Epithelial cell of proximal tubule (primary cell): ENCODE measurements at regions not wholly inside any gene's neighbourhood (a gene's known extent, or its start where the extent isn't known, plus 50 kb on each side); places are given as distances from the start of the nearest gene placed in this dataset.

Experiments used
- DNase-seq: peaks from one replicate; pipeline ENCODE4 v3.0.0-alpha.2; 2011; ENCODE audit warnings: low read depth
- H3K4me3 ChIP-seq: 2 replicates; pipeline ENCODE4 v1.5.1; 2011; ENCODE audit warnings: low read depth, mild to moderate bottlenecking, low read length
- CTCF ChIP-seq: conservative IDR thresholded peaks from 2 replicates; pipeline ENCODE4 v1.5.1; 2012; ENCODE audit warnings: low read depth, mild to moderate bottlenecking, low read length

- no peak for DNase-seq
- H3K4me3 ChIP-seq = no peak overlapping the region
- TF ChIP-seq CTCF = no peak
Measured at GRCh38 chr6:45830441-45831139, 185.1 kb downstream of the CLIC5 start.

GRCh38 chr6:45829873-45830272, 185.8 kb downstream of the CLIC5 start:
- no peak overlapping the region for H3K4me3 ChIP-seq
- DNase-seq = no peak
- TF ChIP-seq CTCF = no peak

GRCh38 chr6:45827952-45828530, 187.6 kb downstream of the CLIC5 start:
- TF ChIP-seq CTCF = no peak
- DNase-seq = no peak
- no peak overlapping the region for H3K4me3 ChIP-seq

GRCh38 chr6:45822873-45823272, 192.8 kb downstream of the CLIC5 start:
- no peak for TF ChIP-seq CTCF

GRCh38 chr6:45822246-45822812, 193.3 kb downstream of the CLIC5 start:
- no peak overlapping the region for H3K4me3 ChIP-seq
- DNase-seq = no peak
- no peak for TF ChIP-seq CTCF

More at GRCh38 chr6:45822873-45823272, 192.8 kb downstream of the CLIC5 start:
- H3K4me3 ChIP-seq = no peak overlapping the region
- DNase-seq = no peak

- no peak overlapping the region for H3K4me3 ChIP-seq
- no peak for TF ChIP-seq CTCF
- peak; percentile 20 for DNase-seq
Measured at GRCh38 chr6:45818655-45819054, 197.0 kb downstream of the CLIC5 start.

DNA sequence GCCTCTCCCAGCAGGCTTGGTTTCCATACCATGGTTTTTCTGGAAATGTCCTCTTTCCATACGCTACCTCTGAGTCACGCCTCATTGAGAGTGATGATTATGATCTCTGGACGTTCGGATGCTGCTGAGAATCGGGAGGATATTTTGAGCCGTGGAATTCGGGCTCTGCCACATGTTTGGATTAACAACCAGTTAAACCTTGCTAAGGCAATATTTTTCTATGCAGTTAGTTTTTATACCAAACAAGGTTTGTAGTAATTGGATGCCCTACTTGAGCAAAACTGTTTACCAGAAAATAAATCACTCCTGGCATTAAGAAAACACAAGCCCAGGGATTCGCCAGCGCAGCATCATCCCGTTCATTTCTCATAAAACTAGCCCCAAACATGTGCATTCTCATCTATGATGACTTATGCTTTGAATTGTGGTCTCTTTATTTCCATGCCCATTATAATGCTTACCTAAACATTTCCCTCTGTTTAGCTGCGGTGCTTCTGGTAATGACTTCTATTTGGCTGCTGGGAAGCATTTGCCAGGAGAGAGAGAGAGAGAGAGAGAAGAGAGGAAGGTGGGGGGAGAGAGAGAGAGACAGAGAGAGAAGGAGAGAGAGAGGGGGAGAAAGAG, 198.9 kb downstream of the CLIC5 start:
- DNase-seq = no peak
- no peak for TF ChIP-seq CTCF
- H3K4me3 ChIP-seq = no peak overlapping the region
